Suppressor macrophage (primary cell): ENCODE measurements at regions not wholly inside any gene's neighbourhood (a gene's known extent, or its start where the extent isn't known, plus 50 kb on each side); places are given as distances from the start of the nearest gene placed in this dataset.

ENCODE experiments used
- DNase-seq, 4 experiments: peaks; one replicate each; pipeline ENCODE4 v3.0.0-alpha.2; 2020 to 2022

GRCh38 chr1:208551024-208551423 is 306.8 kb upstream of the PLXNA2 start:
- no peak for DNase-seq

DNA sequence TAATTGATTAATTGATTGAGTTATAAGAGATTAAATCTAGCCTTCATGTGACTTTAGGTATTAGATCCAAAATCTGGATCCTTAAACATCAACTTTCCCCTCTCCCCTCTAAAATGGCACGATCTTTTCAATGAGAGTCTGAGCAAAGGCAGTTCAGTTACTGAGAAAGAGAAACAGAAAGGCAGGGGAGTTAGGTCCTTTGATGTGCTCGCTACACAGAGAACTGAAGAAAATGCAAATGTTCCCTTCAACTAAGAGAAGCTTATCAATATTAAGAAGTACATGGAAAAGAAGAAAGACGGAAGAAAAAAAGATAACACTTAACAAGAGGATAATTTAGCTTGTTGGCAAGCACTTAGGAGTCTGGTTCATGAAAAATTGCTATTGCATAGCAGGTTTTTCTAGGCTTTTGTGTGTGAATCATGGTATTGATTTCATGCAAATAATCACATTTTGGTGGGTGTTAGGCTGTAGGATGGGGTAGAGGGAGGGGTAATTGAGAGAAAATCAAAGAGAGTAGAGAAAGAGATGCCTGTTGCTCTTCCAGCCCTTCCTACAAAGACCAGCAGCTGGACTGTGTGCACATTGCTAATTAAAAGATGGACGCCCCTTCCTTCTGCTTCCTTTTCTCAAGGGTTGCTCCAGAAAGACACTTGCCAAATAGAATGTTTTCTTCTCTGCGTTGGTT is 307.6 kb upstream of the PLXNA2 start:
- DNase-seq, result no peak

- DNase-seq, result no peak
Measured at GRCh38 chr1:208552928-208553327, 308.7 kb upstream of the PLXNA2 start.

GRCh38 chr1:208556461-208556860 is 312.3 kb upstream of the PLXNA2 start:
- no peak for DNase-seq

DNA sequence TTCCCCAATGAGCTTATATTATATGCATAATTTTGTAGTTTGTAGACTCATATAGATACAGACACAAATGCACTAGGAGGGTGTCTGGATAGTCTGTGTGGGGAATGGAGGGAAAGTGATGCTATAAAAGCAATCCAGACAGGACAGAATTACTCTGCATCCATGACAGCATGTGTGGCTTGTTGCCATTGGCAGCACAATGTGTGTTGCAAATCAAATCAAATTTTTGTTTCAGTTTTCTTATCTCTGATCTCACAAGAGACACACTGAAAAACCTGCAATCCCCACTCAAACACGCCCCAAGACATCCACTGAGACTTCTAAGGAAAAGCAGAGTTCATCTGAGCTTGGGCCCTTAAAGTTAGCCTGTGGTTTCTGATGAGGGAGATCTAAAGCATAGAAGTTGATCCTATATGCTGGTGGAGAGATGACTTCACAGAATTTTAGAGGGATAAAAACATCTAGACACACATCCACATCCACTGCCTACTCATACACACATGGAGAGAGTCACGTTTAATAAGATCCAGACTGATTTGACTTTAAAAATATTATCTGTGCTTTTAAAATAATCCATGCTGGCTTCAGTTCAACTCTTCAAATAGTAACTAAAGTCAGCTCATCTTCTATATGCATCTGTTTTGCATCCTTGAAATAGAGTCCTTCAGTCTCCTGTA is 313.0 kb upstream of the PLXNA2 start:
- no peak for DNase-seq

GRCh38 chr1:208557723-208558094 is 313.5 kb upstream of the PLXNA2 start:
- no peak for DNase-seq

GRCh38 chr1:208559597-208560329 is 315.6 kb upstream of the PLXNA2 start:
- no peak for DNase-seq

- DNase-seq, result no peak
Measured at GRCh38 chr1:208562151-208562960, 318.2 kb upstream of the PLXNA2 start.

DNA sequence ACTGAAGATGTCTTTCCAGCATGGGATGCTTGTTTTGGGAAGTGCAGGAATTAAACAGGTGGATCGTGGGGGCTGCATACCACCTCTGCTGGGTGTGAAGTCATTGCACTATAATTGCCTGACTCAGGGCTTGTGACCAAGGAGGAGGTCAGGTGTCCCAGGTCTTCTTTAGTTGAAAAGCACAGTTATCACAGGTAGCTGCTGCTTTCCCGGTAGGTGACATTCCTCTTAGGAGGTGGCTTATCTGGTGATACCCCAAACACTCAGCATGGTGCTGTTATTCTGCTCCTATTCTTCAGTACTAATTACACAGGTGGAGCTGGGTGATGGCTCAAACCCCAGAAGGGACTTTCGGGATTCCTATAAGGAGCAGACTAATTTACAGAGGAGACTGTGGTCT is 320.3 kb upstream of the PLXNA2 start:
- no peak for DNase-seq

DNA sequence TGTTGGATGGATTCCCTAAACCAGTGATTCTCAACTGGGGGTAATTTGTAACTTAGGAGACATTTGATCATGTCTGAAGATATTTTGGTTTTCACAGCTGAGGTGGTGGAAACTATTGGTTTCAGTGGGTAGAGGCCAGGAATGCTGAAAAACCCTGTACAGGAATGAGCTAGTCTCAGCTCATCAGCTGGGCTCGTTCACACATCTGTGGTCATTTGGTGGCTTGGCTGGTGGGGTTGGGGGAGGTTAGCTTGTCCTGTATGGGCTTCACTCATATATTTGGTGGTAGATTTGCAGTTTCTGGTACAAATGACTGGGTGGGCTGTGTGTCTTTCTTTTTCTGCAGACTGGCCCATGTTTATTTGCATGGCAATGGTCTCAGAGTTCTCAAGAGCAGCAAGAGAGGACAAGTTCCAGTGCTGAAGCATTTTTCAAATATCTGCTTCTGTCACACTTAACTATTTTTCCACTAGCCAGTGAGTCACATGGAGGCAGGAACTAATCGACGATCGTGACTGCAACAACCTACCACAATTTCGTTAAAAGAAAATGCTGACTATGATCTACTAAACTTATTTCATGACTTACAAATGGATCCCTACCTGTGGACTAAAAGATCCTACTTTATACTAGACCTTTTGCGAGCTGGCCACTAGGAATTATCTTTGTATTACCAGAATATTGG is 321.7 kb upstream of the PLXNA2 start:
- DNase-seq, result no peak

DNA sequence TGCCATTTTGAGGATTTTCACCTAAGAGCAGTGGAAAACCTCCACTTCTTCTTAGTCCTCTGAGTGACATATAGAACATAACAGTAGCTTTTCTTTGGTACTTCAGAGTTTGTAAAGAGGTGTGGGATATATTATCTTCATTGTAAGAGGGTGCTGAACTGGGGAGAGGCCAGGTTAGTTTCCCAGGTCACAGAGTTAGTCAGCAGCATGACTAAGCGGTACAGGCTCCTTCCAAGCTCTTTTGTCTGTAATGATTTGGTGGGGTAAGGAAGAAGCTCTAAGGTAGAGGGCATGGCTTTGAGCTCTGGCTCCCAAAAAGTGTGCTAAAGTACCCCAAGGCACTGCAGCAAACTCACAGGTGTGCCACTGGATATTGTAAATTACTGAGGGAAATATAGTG is 325.0 kb upstream of the PLXNA2 start:
- no peak for DNase-seq

GRCh38 chr1:208570362-208570761 is 326.2 kb upstream of the PLXNA2 start:
- no peak for DNase-seq

GRCh38 chr1:208576425-208576824 is 332.2 kb upstream of the PLXNA2 start:
- DNase-seq, result no peak

DNA sequence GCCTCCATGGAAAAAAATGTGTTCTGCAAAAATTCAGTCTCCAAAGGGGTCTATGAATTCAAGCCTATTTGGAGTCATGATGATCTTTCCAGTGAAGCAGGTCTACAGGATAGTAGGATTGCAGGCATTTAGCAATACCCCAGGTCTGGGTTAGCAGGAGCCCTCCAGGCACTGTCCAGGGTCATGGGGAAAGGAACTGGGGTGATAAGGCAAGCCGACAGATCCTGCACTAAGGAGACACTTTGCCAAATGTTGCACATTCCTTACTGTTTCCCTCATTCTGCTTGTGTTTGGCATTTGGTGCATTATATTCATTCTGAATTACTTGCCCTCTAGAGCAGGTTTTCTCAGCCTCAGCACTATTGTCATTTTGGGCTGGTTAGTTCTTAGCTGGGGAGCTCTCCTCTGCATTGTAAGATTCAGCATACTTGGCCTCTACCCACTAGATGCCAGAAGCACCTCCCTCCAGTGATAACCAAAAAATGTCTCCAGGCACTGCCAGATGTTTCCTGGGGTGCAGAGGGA is 333.3 kb upstream of the PLXNA2 start:
- no peak for DNase-seq

GRCh38 chr1:208581209-208581608 is 337.0 kb upstream of the PLXNA2 start:
- no peak for DNase-seq

DNA sequence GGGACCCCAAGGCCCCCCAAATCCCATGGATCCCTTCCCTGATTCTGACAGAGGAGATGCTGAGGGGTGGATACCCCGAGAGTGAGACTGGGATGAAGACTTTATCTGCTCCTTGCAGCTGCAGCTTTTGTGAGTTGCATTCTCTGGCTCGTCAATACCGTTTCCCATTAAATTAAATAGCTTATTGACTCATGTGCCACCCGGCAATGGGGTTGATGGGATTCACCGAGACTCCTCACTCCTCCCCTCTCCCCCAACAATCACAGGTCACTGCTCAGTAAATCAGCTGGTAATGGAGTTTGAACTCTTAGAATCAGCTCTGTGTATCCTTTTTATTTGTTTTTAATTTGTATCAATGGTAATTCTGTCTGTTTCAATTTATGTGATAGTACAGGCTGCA is 337.5 kb upstream of the PLXNA2 start:
- no peak for DNase-seq

- no peak for DNase-seq
Measured at GRCh38 chr1:208584167-208584755, 340.1 kb upstream of the PLXNA2 start.

DNA sequence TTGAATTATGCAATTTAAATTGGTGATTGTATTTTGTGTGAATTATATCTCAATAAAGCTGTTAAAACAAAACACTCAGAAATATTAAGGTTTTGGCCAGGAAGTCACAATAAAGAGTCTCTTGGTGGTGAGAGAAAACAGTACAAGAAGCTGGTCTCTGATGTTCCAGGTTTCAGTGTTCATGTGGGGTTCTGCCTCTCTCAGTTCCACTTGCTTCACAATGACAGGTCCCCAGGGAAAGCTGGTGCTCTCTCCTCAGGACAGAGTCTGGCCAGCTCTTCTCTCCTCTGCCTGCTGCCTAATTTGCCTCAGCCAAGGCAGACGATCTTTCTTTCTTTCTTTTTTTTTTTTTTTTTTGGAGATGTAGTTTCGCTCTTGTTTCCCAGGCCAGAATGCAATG is 342.9 kb upstream of the PLXNA2 start:
- DNase-seq, result no peak

DNA sequence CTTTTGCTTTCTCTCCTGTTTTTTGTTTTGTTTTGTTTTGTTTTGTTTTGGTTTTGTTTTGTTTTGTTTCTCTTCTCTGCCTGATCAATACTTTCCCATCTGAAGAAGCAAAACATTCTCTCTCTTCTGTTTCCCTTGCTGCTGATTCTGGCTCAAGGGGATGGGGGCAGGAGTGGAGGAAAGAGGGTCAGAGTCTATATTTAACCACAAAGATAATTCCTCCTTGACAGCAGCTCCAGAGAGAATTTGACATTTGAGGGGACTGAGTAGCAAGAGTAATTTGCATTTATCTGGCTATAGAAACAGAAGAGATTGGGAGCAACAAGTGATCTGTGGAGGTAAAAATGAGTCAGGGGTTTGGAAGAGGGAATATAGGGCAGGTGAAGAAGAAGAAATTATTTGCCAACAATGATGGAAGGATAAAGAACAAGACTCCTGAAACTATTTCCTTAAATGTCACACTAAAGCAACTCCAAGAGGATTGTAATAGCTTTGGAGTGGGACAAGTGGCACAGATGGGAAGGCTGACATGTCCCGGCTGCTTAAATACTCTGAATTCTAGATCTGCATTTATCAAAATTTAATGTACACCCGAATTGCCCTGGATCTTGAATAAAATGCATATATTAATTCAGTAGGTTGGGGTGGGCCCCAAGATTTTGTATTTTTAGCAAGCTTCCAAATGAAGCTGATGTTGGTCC is 349.3 kb upstream of the PLXNA2 start:
- no peak for DNase-seq

- no peak for DNase-seq
Measured at GRCh38 chr1:208595236-208595635, 351.1 kb upstream of the PLXNA2 start.

GRCh38 chr1:208595745-208596144 is 351.6 kb upstream of the PLXNA2 start:
- DNase-seq, result no peak
